ENCODE measurements at regions not wholly inside any gene's neighbourhood (a gene's known extent, or its start where the extent isn't known, plus 50 kb on each side); places are given as distances from the start of the nearest gene placed in this dataset.

GRCh38 chr2:145116834-145117725 lies 597.2 kb upstream of the ZEB2 start:
- H3K4me1 Mint-ChIP-seq (ENCODE audit: low read depth), result no peaks in the 10 kb centered on the region
- intact Hi-C loops (cut with micrococcal nuclease), result no loop called here
- H3K27me3 Mint-ChIP-seq (ENCODE audit: insufficient read depth), result no peaks in the 10 kb centered on the region
- H3K36me3 Mint-ChIP-seq (ENCODE audit: low read depth), result no peaks in the 10 kb centered on the region
- H3K4me3 Mint-ChIP-seq, result no peak overlapping the region
- no peak for DNase-seq (ENCODE audit: low spot score)
- no peaks in the 10 kb centered on the region for H3K9me3 Mint-ChIP-seq
- H3K27ac Mint-ChIP-seq, result no peak overlapping the region

GRCh38 chr2:145116056-145116455 lies 596.1 kb upstream of the ZEB2 start:
- no peak for DNase-seq (ENCODE audit: low spot score)
- H3K36me3 Mint-ChIP-seq (ENCODE audit: low read depth), result no peaks in the 10 kb centered on the region
- no peaks in the 10 kb centered on the region for H3K27me3 Mint-ChIP-seq (ENCODE audit: insufficient read depth)
- intact Hi-C loops (cut with micrococcal nuclease), result no loop called here
- H3K27ac Mint-ChIP-seq, result no peak overlapping the region
- no peak overlapping the region for H3K4me3 Mint-ChIP-seq
- no peaks in the 10 kb centered on the region for H3K4me1 Mint-ChIP-seq (ENCODE audit: low read depth)
- H3K9me3 Mint-ChIP-seq, result no peaks in the 10 kb centered on the region

GRCh38 chr2:145114726-145115125 lies 594.8 kb upstream of the ZEB2 start:
- Mint-ChIP-seq H3K27me3 (ENCODE audit: insufficient read depth) (no peaks in the 10 kb centered on the region), H3K27ac (no peak overlapping the region)
- DNase-seq (ENCODE audit: low spot score), result no peak

GRCh38 chr2:145112467-145112866 lies 592.5 kb upstream of the ZEB2 start:
- H3K9me3 Mint-ChIP-seq, result no peaks in the 10 kb centered on the region
- no peak overlapping the region for H3K4me3 Mint-ChIP-seq
- no peaks in the 10 kb centered on the region for H3K27me3 Mint-ChIP-seq (ENCODE audit: insufficient read depth)
- H3K4me1 Mint-ChIP-seq (ENCODE audit: low read depth), result no peaks in the 10 kb centered on the region
- DNase-seq (ENCODE audit: low spot score), result no peak
- H3K36me3 Mint-ChIP-seq (ENCODE audit: low read depth), result no peaks in the 10 kb centered on the region
- H3K27ac Mint-ChIP-seq, result no peak overlapping the region
- intact Hi-C loops (cut with micrococcal nuclease), result no loop called here

More at GRCh38 chr2:145114726-145115125, 594.8 kb upstream of the ZEB2 start:
- H3K9me3 Mint-ChIP-seq, result no peaks in the 10 kb centered on the region
- no peaks in the 10 kb centered on the region for H3K36me3 Mint-ChIP-seq (ENCODE audit: low read depth)
- no peaks in the 10 kb centered on the region for H3K4me1 Mint-ChIP-seq (ENCODE audit: low read depth)
- no peak overlapping the region for H3K4me3 Mint-ChIP-seq
- intact Hi-C loops (cut with micrococcal nuclease), result no loop called here

GRCh38 chr2:145110668-145111356 lies 590.9 kb upstream of the ZEB2 start:
- H3K9me3 Mint-ChIP-seq, result no peaks in the 10 kb centered on the region
- H3K4me1 Mint-ChIP-seq (ENCODE audit: low read depth), result no peaks in the 10 kb centered on the region
- intact Hi-C loops (cut with micrococcal nuclease), result no loop called here
- no peaks in the 10 kb centered on the region for H3K27me3 Mint-ChIP-seq (ENCODE audit: insufficient read depth)
- no peak overlapping the region for H3K4me3 Mint-ChIP-seq
- no peak overlapping the region for H3K27ac Mint-ChIP-seq
- DNase-seq (ENCODE audit: low spot score), result no peak
- H3K36me3 Mint-ChIP-seq (ENCODE audit: low read depth), result no peaks in the 10 kb centered on the region

- intact Hi-C loops (cut with micrococcal nuclease), result no loop called here
- no peaks in the 10 kb centered on the region for H3K27me3 Mint-ChIP-seq (ENCODE audit: insufficient read depth)
These were observed 589.2 kb upstream of the ZEB2 start for GRCh38 chr2:145108959-145109710.

GRCh38 chr2:145108361-145108778 lies 588.5 kb upstream of the ZEB2 start:
- Mint-ChIP-seq H3K27me3 (ENCODE audit: insufficient read depth) (no peaks in the 10 kb centered on the region), H3K4me1 (ENCODE audit: low read depth) (no peaks in the 10 kb centered on the region), H3K36me3 (ENCODE audit: low read depth) (no peaks in the 10 kb centered on the region), H3K27ac (no peak overlapping the region), H3K9me3 (no peaks in the 10 kb centered on the region), H3K4me3 (no peak overlapping the region)
- intact Hi-C loops (cut with micrococcal nuclease), result no loop called here
- DNase-seq (ENCODE audit: low spot score), result no peak

More at GRCh38 chr2:145108959-145109710, 589.2 kb upstream of the ZEB2 start:
- H3K27ac Mint-ChIP-seq, result no peak overlapping the region
- no peak overlapping the region for H3K4me3 Mint-ChIP-seq
- H3K36me3 Mint-ChIP-seq (ENCODE audit: low read depth), result no peaks in the 10 kb centered on the region
- no peaks in the 10 kb centered on the region for H3K9me3 Mint-ChIP-seq
- DNase-seq (ENCODE audit: low spot score), result no peak
- H3K4me1 Mint-ChIP-seq (ENCODE audit: low read depth), result no peaks in the 10 kb centered on the region

- no peak for DNase-seq (ENCODE audit: low spot score)
- intact Hi-C loops (cut with micrococcal nuclease), result no loop called here
- no peak overlapping the region for H3K4me3 Mint-ChIP-seq
- H3K27me3 Mint-ChIP-seq (ENCODE audit: insufficient read depth), result no peaks in the 10 kb centered on the region
- no peaks in the 10 kb centered on the region for H3K36me3 Mint-ChIP-seq (ENCODE audit: low read depth)
- no peaks in the 10 kb centered on the region for H3K9me3 Mint-ChIP-seq
- H3K27ac Mint-ChIP-seq, result no peak overlapping the region
- H3K4me1 Mint-ChIP-seq (ENCODE audit: low read depth), result no peaks in the 10 kb centered on the region
These were observed 586.4 kb upstream of the ZEB2 start for GRCh38 chr2:145106293-145106692.

GRCh38 chr2:145102706-145103105 lies 582.8 kb upstream of the ZEB2 start:
- Mint-ChIP-seq H3K4me1 (ENCODE audit: low read depth) (no peaks in the 10 kb centered on the region), H3K36me3 (ENCODE audit: low read depth) (no peaks in the 10 kb centered on the region), H3K9me3 (no peaks in the 10 kb centered on the region), H3K27ac (no peak overlapping the region), H3K4me3 (no peak overlapping the region), H3K27me3 (ENCODE audit: insufficient read depth) (no peaks in the 10 kb centered on the region)
- DNase-seq (ENCODE audit: low spot score), result no peak
- intact Hi-C loops (cut with micrococcal nuclease), result no loop called here

- intact Hi-C loops (cut with micrococcal nuclease), result no loop called here
- Mint-ChIP-seq H3K27me3 (ENCODE audit: insufficient read depth) (no peaks in the 10 kb centered on the region), H3K36me3 (ENCODE audit: low read depth) (no peaks in the 10 kb centered on the region), H3K27ac (no peak overlapping the region), H3K4me3 (no peak overlapping the region), H3K9me3 (no peaks in the 10 kb centered on the region), H3K4me1 (ENCODE audit: low read depth) (no peaks in the 10 kb centered on the region)
- no peak for DNase-seq (ENCODE audit: low spot score)
These were observed 580.4 kb upstream of the ZEB2 start for GRCh38 chr2:145100301-145100700.

- Mint-ChIP-seq H3K4me3 (no peak overlapping the region), H3K27ac (no peak overlapping the region), H3K4me1 (ENCODE audit: low read depth) (no peaks in the 10 kb centered on the region), H3K27me3 (ENCODE audit: insufficient read depth) (no peaks in the 10 kb centered on the region), H3K36me3 (ENCODE audit: low read depth) (no peaks in the 10 kb centered on the region), H3K9me3 (no peaks in the 10 kb centered on the region)
- DNase-seq (ENCODE audit: low spot score), result no peak
- intact Hi-C loops (cut with micrococcal nuclease), result no loop called here
These were observed 576.7 kb upstream of the ZEB2 start for GRCh38 chr2:145096582-145096981.

GRCh38 chr2:145095641-145096435 lies 575.9 kb upstream of the ZEB2 start:
- H3K36me3 Mint-ChIP-seq (ENCODE audit: low read depth), result no peaks in the 10 kb centered on the region
- no peaks in the 10 kb centered on the region for H3K4me1 Mint-ChIP-seq (ENCODE audit: low read depth)
- H3K27me3 Mint-ChIP-seq (ENCODE audit: insufficient read depth), result no peaks in the 10 kb centered on the region
- no peak overlapping the region for H3K27ac Mint-ChIP-seq
- intact Hi-C loops (cut with micrococcal nuclease), result no loop called here
- H3K9me3 Mint-ChIP-seq, result no peaks in the 10 kb centered on the region
- no peak for DNase-seq (ENCODE audit: low spot score)
- no peak overlapping the region for H3K4me3 Mint-ChIP-seq

Measured in activated T-helper 1 cell treated with anti-CD3 and anti-CD28 coated beads, Interleukin-12 subunit alpha, Interleukin-12 subunit beta, Interleukin-2, Interleukin-4 antibody, amounts not matched to agents 30 ng/mL and 10 ng/mL and 1 ng/mL, durations not matched to agents 14 hours and 24 hours and 36 hours (primary cell).